HG03103 (cell line): ENCODE measurements at regions not wholly inside any gene's neighbourhood (a gene's known extent, or its start where the extent isn't known, plus 50 kb on each side); places are given as distances from the start of the nearest gene placed in this dataset.

ENCODE experiments used
- ATAC-seq: cut with Tn5 transposase; IDR thresholded peaks from one replicate; pipeline ENCODE4 v1.9.1; 2021; ENCODE audit warnings: low read depth; ENCODE audit not compliant: unreplicated experiment

DNA sequence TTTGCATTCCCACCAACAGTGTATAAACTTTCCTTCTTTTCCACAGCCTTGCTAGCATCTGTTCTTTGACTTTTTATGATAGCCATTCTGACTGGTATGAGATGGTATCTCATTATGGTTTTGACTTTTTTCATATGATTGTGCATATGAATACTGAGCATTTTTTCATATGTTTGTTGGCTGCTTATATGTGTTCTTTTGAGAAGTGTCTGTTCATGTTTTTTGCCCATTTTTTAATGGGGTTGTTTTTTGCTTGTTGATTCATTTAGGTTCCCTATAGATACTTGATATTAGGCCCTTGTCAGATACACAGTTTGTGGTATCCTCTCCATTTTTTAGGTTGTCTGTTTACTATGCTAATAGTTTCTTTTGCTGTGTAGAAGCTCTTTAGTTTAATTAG, 185.8 kb upstream of the SPAG17 start:
- no peak for ATAC-seq

DNA sequence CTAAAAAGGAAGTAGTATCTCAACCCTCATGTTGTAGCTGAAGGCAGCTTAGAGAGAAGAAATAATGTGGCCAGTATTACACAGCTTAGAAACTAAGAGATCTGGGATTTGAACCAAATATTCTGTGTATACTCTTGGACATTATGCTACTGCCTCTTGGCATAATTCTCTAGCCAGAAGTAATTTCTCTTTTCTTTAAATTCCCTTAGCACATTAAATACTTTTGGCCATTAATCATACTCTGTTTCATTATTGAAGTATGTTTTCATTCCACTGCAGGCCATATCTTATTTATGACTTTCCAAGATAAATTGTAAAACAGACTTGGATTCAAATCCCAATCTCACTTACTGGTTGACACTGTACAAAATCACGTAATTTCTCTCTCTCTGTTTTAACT, 181.3 kb upstream of the SPAG17 start:
- ATAC-seq, result no peak

DNA sequence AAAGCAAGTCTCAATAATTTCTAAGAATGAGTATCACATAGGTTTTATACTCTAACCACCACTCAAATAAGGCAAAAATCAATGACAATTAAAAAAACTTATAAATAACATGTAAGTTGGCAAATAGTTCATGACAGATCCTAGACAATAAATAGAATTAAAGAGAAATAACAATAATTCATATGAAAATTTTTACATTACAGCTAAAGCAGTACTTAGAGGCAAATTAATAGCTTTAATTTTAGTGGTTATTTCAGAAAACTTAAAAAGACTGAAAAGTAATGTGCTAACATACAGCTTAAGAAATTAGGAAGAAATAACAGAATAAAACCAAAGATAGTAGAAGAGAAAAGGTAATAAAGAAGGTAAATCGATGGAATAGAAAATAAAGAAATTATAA, 179.9 kb upstream of the SPAG17 start:
- ATAC-seq, result no peak

DNA sequence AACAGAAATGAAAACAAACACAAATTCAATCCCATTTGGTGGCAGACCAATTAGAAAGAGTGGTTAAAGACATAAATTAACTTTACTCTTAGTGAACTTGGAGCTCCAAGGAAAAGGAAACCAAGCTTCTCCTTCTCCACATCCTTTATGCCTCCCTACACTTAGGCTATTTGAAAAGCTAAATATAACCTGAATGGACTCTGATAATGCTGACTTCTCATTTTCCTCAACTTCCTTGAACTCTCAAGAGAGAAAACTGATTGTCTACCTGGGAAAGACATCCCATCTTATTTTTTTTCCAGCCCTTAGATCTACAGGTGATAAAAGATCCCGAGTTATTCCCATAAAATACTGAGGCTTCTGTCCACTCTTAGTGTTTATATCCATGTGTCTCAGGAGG, 178.4 kb upstream of the SPAG17 start:
- ATAC-seq, result no peak

DNA sequence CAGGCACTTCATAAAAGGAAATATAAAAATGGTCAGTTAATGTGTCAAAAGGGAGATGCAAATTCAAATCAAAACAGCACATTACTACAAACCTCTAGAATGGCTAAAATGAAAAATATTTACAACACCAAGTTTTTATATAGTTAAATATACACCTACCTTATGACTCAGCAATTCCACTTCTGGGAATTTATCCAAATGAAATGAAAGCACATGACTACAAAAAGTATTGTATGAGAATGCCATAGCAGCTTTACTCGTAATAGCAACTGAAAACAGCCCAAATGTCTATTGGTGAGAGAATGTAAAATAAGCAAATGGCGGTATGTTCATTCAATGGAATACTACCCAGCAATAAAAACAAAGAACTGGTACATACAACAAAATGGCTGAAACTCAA, 175.8 kb upstream of the SPAG17 start:
- ATAC-seq, result no peak

DNA sequence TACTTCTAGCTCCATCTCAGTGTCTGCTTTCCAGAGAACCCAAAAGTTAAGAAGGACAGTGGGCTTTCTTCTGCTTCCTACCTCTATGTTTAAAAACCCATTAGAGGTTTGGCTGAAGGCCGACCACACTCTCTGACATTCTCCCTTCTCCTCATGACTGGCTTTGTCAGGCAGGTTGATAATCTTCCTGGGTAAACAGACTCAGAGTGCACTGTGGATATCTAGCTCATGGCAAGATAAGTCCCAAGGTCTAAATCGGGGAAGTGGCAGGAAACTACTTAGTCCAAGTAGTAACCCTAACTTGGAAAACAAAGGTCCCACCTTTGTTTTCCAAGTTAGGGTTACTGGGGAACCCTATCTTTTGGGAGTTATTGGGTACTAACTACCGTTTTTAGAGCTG, 161.9 kb upstream of the SPAG17 start:
- no peak for ATAC-seq

DNA sequence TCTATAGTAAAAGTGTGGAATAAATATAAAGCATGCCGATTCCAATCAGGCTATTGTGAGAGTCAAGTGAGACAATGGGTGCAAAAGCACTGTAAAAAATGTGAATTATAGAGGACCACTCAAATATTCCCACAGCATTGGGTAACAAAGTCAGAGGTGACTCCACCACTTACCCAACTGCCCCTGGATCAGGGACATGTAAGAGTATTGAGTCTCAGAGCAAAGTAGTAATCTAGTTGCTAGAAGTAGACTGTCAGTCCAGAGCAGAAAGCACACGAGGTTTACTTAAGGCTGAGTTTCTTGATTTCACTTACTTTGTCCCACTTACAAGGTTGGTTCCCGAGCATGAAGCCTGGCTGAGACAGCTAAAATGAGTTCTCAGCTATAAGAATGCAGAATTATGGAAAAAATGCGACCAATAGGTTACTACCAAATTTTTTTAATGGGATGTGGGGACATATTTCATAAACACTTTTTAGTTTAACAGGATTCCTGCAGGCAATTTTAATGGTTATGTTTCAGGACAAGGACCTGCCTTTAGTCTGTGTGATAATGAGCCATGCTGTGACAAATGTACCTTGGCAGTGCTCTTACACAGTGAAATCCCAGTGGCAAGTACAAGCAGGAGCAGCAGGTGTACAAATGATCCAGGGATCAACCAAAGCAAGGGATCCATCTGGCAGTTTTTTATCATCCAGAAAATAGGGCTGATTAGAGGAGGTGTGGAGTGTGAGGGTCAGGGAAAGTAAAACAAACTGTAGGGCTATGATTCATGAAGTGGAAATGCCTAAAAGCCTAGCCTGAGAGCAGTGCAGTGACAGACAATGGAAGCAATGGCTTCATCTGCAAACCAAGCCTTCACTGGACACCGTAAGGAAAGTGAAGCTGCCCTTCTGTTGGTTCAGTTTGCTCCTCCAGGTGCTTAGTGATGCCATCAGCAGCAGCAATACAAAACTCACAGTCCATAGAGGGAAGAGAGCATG, 156.2 kb upstream of the SPAG17 start:
- ATAC-seq, result no peak

DNA sequence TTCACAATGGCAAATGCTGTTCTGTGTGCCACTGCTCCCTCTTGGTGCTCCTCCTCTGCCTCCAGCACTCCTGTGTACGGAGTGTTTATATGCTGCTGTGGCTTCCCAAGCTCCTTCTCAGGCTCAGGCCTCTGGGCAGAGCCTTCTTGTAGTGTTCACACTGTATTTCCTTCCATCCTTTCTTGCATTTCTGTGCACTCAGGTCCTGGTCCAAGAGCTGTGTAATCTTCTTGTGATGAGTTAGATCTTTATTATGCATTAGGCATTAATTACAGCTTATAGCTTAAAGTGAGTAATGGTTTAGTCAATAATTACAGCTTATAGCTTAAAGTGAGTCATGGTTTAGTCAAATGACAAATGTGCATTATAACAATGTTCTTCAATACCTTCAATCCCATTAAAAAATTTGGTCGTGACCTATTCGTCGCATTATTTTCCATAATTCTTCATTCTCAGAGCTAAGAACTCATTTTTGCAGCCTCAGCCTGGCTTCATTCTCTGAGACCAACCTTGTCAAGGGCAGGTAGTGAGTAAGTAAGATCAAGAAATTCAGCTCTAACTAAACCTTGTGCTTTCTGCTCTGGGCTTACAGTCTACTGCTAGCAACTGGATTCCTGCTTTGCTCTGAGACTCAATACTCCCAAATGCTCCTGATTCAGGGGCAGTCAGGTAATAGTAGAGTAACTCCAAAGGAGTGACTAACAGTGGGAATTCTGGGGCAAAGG, 154.5 kb upstream of the SPAG17 start:
- ATAC-seq, result no peak

DNA sequence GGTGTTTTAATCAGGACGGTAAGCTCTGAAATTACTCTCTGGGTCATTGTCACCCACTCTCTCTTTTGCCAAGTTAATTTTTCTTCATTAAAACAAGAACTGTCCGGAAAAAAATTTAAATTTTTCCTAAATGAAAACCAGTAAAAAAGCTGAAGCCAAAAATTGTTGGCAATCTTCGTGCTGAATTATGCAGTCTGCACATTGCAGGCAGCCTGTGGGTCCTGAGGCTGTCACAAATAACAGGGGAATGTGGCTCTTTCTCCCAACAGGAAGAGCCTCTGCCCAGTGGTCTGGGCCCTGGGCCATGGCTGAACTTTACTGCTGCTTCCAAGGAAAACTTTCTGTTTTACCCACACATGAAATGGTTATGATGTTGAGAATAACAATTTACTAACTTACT, 153.9 kb upstream of the SPAG17 start:
- ATAC-seq, result no peak

DNA sequence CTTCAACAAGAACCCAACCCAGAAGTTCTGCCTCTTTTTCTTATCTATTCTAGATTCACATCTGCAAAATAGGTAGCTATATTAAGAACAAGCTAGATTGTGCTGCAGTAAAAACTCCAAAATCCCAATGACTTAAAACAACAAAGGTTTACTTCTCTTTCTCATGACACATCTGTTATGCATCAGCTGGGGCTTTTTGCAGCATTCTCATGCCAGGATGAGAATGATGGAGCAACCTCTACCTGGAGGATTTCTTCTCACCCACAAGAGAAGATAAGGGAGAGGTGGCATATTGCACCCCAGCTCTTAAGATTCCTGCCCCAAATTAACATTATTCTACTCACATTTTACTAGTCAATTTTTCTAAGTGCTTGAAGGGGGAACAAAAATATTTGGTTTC, 152.3 kb upstream of the SPAG17 start:
- no peak for ATAC-seq

DNA sequence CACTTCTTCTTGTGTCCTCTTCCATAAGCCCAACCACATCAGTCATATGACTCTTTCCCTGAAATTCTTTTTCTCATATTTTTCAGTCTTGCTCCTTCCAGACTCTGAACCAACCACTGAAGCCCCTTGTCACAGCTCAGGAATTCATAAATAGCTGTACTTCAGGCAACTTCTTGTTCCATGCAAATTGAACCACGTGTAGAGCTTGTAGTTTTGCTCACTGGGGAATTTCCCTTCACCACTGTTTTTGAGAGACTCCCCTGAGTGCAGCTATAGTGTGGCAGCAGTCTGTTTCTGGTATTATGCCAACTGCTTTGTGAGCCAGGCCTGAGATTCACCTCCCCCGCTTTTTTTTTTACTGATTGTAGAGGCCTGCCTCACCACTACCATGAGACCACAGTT, 150.3 kb upstream of the SPAG17 start:
- ATAC-seq, result peak; percentile 95

DNA sequence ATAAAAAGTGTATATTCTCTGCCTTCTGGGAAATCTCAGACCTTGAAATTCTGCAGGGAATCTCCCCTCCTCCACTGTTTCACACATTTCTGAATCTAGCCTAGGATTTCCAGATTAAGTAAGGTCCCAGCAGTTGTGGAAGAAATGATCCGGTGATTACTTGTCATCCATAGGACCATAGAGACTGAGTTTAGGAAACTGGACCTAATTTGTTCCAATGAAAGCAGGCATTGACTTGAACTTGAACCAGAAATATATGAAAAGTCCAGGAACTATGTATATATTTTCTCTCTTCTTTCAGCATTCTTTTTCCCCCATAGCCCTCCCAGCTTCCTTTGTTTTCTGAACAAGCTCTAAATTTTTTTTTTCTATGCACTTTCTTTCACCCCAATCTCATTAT, 149.5 kb upstream of the SPAG17 start:
- no peak for ATAC-seq

DNA sequence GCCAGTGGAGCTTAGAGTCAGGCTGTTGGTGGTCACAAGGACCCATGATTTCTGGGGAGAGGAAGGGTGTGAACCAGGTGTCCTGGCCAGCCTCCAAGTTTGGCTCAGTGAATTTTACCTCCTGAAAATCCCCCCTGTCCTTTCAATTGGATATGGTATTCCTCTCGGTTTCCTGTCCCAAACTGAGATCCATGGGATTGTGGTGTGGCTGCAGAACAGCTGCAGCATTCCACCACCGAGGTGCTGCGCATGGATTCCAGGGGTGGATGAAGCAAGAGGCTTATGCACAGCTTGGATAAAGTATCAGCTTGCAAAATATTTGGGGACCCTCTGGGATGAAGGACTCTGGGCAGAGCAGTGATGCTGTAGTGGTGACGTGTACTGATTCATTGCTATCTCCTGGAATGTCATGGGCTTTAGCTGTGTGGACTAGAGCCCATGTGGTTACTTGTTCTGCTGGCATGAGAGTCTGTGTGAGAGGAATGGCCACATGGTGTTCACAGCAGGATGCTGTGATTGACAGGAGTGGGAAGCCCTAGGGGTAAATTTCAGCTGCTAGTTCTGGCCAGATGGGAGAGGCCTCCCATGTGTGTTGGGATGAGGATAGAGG, 148.7 kb upstream of the SPAG17 start:
- no peak for ATAC-seq

DNA sequence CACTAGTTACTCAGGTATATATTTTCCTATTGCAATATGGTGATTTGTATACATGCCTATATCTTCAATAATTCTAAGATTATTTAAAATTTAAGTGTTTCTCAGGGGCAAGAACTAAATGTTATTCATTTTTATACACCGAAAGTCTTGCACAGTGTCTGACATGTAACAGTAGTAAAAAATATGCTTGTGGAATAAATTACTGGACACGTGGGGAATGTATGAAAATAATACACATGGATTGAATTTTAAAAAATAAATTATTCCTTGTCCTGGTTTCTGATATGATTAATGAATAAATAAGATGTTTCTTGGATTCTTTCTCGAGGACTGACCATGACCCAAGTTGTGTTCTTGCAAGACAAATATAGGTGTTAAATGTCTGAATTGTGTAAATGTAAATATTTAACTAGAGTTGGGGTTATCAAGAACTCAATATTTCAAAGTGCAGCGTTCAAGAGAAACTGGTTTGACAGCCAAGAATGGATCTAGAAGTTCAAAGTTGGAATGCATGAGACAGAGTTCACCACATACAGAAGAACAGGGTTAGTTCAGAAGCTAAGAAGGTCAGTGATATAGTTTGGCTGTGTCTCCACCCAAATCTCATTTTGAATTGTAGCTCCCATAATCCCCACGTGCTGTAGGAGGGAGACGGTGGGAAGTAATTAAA, 142.1 kb upstream of the SPAG17 start:
- no peak for ATAC-seq

DNA sequence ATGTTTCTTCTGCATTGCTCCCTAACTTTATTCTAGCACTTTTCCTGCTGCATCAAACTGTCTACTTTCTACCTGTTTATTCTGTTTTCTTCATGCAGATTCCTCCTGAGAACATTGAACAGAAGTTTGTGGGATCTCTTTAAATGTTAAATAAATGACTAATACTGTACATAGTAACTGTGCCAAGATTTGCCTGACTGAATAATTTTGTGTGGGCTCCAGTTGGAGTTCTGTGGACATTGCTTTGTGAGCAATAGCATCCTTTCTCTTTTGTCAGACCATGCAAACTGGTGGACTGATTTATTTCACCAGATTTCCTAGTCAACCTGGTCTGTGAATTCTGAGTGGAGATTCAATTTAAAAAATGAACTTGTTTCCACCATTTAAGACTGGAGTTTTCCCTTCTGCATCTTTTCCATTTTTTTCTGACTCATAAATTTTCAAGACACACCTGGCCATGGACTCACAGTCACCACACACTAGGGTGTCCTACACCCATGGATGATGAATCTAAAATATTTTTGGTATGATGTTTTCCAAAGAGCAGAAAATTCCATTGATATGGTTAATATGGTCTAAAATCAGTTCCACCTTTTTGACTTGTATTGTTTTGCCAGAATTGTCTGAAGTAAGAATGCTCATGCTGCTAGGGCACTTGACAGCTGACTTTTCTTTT, 140.7 kb upstream of the SPAG17 start:
- ATAC-seq, result no peak

DNA sequence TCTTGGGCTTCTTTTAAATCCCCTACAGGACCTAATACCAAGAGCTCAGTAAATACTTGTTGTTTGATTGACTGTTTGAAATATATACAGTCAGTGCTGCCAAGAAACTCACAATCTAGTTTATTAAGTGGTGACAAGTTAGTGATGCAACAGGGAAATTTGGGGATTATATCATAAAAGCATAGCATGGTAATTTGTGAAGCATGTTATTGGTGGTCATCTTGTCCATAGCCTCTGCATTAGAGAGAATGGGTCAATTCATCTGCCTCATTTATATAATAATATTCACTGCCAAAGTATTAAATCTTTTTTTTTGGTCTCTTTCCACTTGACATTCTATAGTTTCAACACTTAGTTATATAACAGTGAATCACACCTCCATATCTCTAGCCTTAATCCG, 138.2 kb upstream of the SPAG17 start:
- no peak for ATAC-seq

DNA sequence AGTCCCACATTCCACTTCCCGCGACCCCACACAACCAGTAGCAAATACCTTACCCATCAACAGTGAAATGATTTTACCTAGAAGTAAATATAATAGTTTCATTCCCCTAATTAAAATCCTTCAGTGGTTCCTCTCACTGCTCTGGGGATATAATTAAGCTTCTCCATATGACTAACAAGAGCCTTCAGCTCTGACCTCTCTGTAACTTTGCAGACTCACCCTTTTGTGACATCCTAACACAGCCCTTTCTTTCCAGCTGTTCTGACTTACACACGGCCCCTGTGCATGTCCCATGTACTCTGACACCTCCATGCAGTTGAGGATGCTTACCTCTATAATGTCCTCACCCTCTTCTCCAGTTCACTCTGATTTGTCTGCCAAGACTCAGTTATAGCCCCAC, 137.3 kb upstream of the SPAG17 start:
- ATAC-seq, result no peak

DNA sequence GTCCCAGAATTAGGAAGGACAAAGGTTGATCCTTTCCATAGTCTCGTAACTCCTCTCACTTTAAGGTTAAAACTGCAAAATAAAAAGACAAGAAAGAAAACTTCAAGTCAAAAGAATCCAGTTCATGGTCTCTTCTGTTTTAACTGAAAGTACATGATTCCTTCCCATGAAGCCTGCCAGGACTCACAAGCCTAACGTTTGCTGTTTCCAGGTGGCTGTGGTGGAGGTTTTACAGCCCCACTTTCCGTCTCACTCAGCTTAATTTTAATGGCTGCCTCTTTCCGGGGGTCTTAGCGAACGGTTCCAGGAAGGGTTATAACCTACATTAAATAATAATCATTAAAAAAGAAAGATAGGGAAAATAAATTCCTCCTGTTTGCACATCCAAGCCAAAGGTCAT, 136.8 kb upstream of the SPAG17 start:
- no peak for ATAC-seq

DNA sequence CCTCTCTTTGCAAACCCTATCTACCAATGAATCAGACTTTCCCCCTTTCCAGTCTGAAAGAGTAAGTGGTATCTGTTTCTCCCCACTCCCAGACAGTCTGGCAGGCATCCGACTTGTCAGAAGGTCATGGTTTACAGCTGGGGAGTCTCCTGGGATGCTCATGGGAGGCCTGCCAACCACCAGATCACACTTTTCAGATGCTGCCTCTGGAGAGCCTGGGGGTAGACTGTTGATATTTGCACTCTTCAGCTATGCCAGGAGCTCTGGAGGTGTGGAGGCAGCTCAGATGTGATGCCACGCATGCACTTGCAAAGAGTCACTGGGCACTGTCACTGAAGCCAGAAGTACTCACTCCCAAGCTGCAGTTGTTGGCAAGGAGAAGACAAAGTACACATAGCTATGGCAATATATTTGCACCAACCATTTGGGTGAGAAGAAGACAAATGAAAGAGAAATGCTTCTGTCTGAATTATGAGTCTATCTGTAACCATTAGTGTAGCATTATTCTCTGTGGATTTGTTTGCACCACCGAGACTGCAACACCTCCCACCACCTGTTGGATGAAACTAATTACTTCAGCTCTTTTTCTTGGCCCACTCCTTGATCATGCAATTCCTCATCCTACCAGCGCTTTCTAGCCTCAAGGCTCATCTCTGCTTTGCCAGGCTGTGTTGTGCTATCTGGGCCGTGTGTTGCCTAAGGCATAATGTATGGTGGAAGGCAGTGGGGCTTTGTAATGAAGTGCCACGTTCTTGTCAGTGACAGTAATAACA, 133.0 kb upstream of the SPAG17 start:
- ATAC-seq, result no peak

DNA sequence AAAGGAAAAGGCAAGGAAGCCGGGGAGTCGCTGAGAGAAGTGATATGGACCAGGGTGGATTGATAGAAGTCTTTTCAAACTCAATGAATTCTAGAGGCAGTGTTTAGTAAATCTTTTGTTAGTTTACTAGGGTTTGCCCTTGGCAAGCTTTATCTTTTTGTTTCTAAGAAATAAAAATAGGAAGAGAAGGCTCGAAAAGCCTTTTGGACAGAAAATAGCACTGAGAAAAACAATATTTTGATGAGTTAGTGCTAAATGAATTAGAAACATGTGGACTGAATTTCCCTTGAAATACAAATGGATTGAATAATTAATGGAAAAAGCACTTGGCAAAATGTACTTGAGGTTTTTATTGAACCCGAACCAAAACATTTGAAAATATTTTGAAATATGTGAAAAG, 121.8 kb upstream of the SPAG17 start:
- ATAC-seq, result no peak
